ENCODE measurements at regions not wholly inside any gene's neighbourhood (a gene's known extent, or its start where the extent isn't known, plus 50 kb on each side); places are given as distances from the start of the nearest gene placed in this dataset.

- DNase-seq (ENCODE audit: insufficient read length, low spot score): no peak
- TF ChIP-seq SPI1 (IDR thresholded peaks at IDR 0.05; ENCODE audit: low read depth, low read length) (no peak), TAF1 (IDR thresholded peaks at IDR 0.05; ENCODE audit: low read depth, low read length) (no peak), POLR2A (IDR thresholded peaks at IDR 0.05; ENCODE audit: low read depth, low read length) (no peak), PAX5 (IDR thresholded peaks at IDR 0.05; ENCODE audit: insufficient read depth, low read length, severe bottlenecking) (no peak), POLR2AphosphoS5 (IDR thresholded peaks at IDR 0.05; ENCODE audit: low read depth, low read length) (no peak), POU2F2 (IDR thresholded peaks at IDR 0.05; ENCODE audit: low read depth, low read length) (no peak)
- no peak for FAIRE-seq
Observed at GRCh38 chr3:178059119-178059518, 477.1 kb upstream of the KCNMB2 start.

- TF ChIP-seq POU2F2 (IDR thresholded peaks at IDR 0.05; ENCODE audit: low read depth, low read length) (no peak), POLR2AphosphoS5 (IDR thresholded peaks at IDR 0.05; ENCODE audit: low read depth, low read length) (no peak), SPI1 (IDR thresholded peaks at IDR 0.05; ENCODE audit: low read depth, low read length) (no peak), PAX5 (IDR thresholded peaks at IDR 0.05; ENCODE audit: insufficient read depth, low read length, severe bottlenecking) (no peak), TAF1 (IDR thresholded peaks at IDR 0.05; ENCODE audit: low read depth, low read length) (no peak), POLR2A (IDR thresholded peaks at IDR 0.05; ENCODE audit: low read depth, low read length) (no peak)
- no peak for FAIRE-seq
- DNase-seq (ENCODE audit: insufficient read length, low spot score): no peak
Observed at GRCh38 chr3:178059836-178060235, 476.4 kb upstream of the KCNMB2 start.

GRCh38 chr3:178060407-178060806 lies 475.8 kb upstream of the KCNMB2 start:
- FAIRE-seq (no peak), DNase-seq (ENCODE audit: insufficient read length, low spot score) (no peak)
- TF ChIP-seq SPI1 (IDR thresholded peaks at IDR 0.05; ENCODE audit: low read depth, low read length): no peak

- TF ChIP-seq TAF1 (IDR thresholded peaks at IDR 0.05; ENCODE audit: low read depth, low read length): no peak
- no peak for TF ChIP-seq PAX5 (IDR thresholded peaks at IDR 0.05; ENCODE audit: insufficient read depth, low read length, severe bottlenecking)
- TF ChIP-seq POLR2AphosphoS5 (IDR thresholded peaks at IDR 0.05; ENCODE audit: low read depth, low read length): no peak
- no peak for TF ChIP-seq POU2F2 (IDR thresholded peaks at IDR 0.05; ENCODE audit: low read depth, low read length)
- no peak for TF ChIP-seq POLR2A (IDR thresholded peaks at IDR 0.05; ENCODE audit: low read depth, low read length)
- no peak for FAIRE-seq
- DNase-seq (ENCODE audit: insufficient read length, low spot score): no peak
Observed at GRCh38 chr3:178062126-178062525, 474.1 kb upstream of the KCNMB2 start.

- no peak for FAIRE-seq
- no peak for DNase-seq (ENCODE audit: insufficient read length, low spot score)
Observed at GRCh38 chr3:178063461-178063860, 472.8 kb upstream of the KCNMB2 start.

GRCh38 chr3:178067721-178068120 lies 468.5 kb upstream of the KCNMB2 start:
- TF ChIP-seq POLR2AphosphoS5 (IDR thresholded peaks at IDR 0.05; ENCODE audit: low read depth, low read length): no peak
- DNase-seq (ENCODE audit: insufficient read length, low spot score): no peak
- no peak for FAIRE-seq

More at GRCh38 chr3:178063461-178063860, 472.8 kb upstream of the KCNMB2 start:
- no peak for TF ChIP-seq POU2F2 (IDR thresholded peaks at IDR 0.05; ENCODE audit: low read depth, low read length)
- TF ChIP-seq PAX5 (IDR thresholded peaks at IDR 0.05; ENCODE audit: insufficient read depth, low read length, severe bottlenecking): no peak
- no peak for TF ChIP-seq TAF1 (IDR thresholded peaks at IDR 0.05; ENCODE audit: low read depth, low read length)
- TF ChIP-seq POLR2AphosphoS5 (IDR thresholded peaks at IDR 0.05; ENCODE audit: low read depth, low read length): no peak
- no peak for TF ChIP-seq SPI1 (IDR thresholded peaks at IDR 0.05; ENCODE audit: low read depth, low read length)
- no peak for TF ChIP-seq POLR2A (IDR thresholded peaks at IDR 0.05; ENCODE audit: low read depth, low read length)

- DNase-seq (ENCODE audit: insufficient read length, low spot score) (no peak), FAIRE-seq (no peak)
- TF ChIP-seq TAF1 (IDR thresholded peaks at IDR 0.05; ENCODE audit: low read depth, low read length) (no peak), PAX5 (IDR thresholded peaks at IDR 0.05; ENCODE audit: insufficient read depth, low read length, severe bottlenecking) (no peak), SPI1 (IDR thresholded peaks at IDR 0.05; ENCODE audit: low read depth, low read length) (no peak), POLR2AphosphoS5 (IDR thresholded peaks at IDR 0.05; ENCODE audit: low read depth, low read length) (no peak), POLR2A (IDR thresholded peaks at IDR 0.05; ENCODE audit: low read depth, low read length) (no peak), POU2F2 (IDR thresholded peaks at IDR 0.05; ENCODE audit: low read depth, low read length) (no peak)
Observed at GRCh38 chr3:178072391-178073305, 463.6 kb upstream of the KCNMB2 start.

GRCh38 chr3:178073366-178073765 lies 462.9 kb upstream of the KCNMB2 start:
- no peak for FAIRE-seq
- TF ChIP-seq TAF1 (IDR thresholded peaks at IDR 0.05; ENCODE audit: low read depth, low read length): no peak
- no peak for TF ChIP-seq SPI1 (IDR thresholded peaks at IDR 0.05; ENCODE audit: low read depth, low read length)
- no peak for TF ChIP-seq POLR2AphosphoS5 (IDR thresholded peaks at IDR 0.05; ENCODE audit: low read depth, low read length)
- no peak for TF ChIP-seq POLR2A (IDR thresholded peaks at IDR 0.05; ENCODE audit: low read depth, low read length)
- no peak for TF ChIP-seq PAX5 (IDR thresholded peaks at IDR 0.05; ENCODE audit: insufficient read depth, low read length, severe bottlenecking)
- TF ChIP-seq POU2F2 (IDR thresholded peaks at IDR 0.05; ENCODE audit: low read depth, low read length): no peak
- DNase-seq (ENCODE audit: insufficient read length, low spot score): no peak

GRCh38 chr3:178075344-178075743 lies 460.9 kb upstream of the KCNMB2 start:
- FAIRE-seq (no peak), DNase-seq (ENCODE audit: insufficient read length, low spot score) (no peak)
- TF ChIP-seq PAX5 (IDR thresholded peaks at IDR 0.05; ENCODE audit: insufficient read depth, low read length, severe bottlenecking) (no peak), TAF1 (IDR thresholded peaks at IDR 0.05; ENCODE audit: low read depth, low read length) (no peak), POLR2A (IDR thresholded peaks at IDR 0.05; ENCODE audit: low read depth, low read length) (no peak), POLR2AphosphoS5 (IDR thresholded peaks at IDR 0.05; ENCODE audit: low read depth, low read length) (no peak), SPI1 (IDR thresholded peaks at IDR 0.05; ENCODE audit: low read depth, low read length) (no peak), POU2F2 (IDR thresholded peaks at IDR 0.05; ENCODE audit: low read depth, low read length) (no peak)

- TF ChIP-seq POU2F2 (IDR thresholded peaks at IDR 0.05; ENCODE audit: low read depth, low read length) (no peak), POLR2AphosphoS5 (IDR thresholded peaks at IDR 0.05; ENCODE audit: low read depth, low read length) (no peak), SPI1 (IDR thresholded peaks at IDR 0.05; ENCODE audit: low read depth, low read length) (no peak), POLR2A (IDR thresholded peaks at IDR 0.05; ENCODE audit: low read depth, low read length) (no peak), PAX5 (IDR thresholded peaks at IDR 0.05; ENCODE audit: insufficient read depth, low read length, severe bottlenecking) (no peak), TAF1 (IDR thresholded peaks at IDR 0.05; ENCODE audit: low read depth, low read length) (no peak)
- no peak for DNase-seq (ENCODE audit: insufficient read length, low spot score)
Observed at GRCh38 chr3:178078953-178079352, 457.3 kb upstream of the KCNMB2 start.

More at GRCh38 chr3:178078953-178079352, 457.3 kb upstream of the KCNMB2 start:
- no peak for FAIRE-seq

Data from GM12891 (cell line).